MM.1S (cell line): ENCODE measurements at regions not wholly inside any gene's neighbourhood (a gene's known extent, or its start where the extent isn't known, plus 50 kb on each side); places are given as distances from the start of the nearest gene placed in this dataset.

Source experiments
- DNase-seq: peaks from one replicate; pipeline ENCODE4 v3.0.0-alpha.2; 2015
- H2AFZ ChIP-seq: fragments of 300-600 bp; sonication (generic); 2 replicates; pipeline ENCODE4 v1.6.0; 2016; ENCODE audit warnings: antibody characterized with exemption, low read length
- H3F3A ChIP-seq: fragments of 300-600 bp; sonication (generic); 2 replicates; pipeline ENCODE4 v1.6.1; 2016; ENCODE audit warnings: mild to moderate bottlenecking, antibody characterized with exemption, low read length, moderate library complexity, mixed read lengths; ENCODE audit not compliant: insufficient read depth
- H3K27ac ChIP-seq: fragments of 300-600 bp; sonication (generic); 2 replicates; pipeline ENCODE4 v1.5.1; 2016; ENCODE audit warnings: mild to moderate bottlenecking, low read length
- H3K27me3 ChIP-seq: fragments of 300-600 bp; sonication (generic); replicated peaks from 2 replicates; pipeline ENCODE4 v1.6.0; 2016; ENCODE audit warnings: low read length; ENCODE audit not compliant: insufficient read depth
- H3K36me3 ChIP-seq: fragments of 300-600 bp; sonication (generic); replicated peaks from 2 replicates; pipeline ENCODE4 v1.6.1; 2016; ENCODE audit warnings: mild to moderate bottlenecking, low read length, mixed read lengths; ENCODE audit not compliant: insufficient read depth
- H3K4me1 ChIP-seq: fragments of 300-600 bp; sonication (generic); 2 replicates; pipeline ENCODE4 v1.6.1; 2016; ENCODE audit warnings: low read length, mixed read lengths
- H3K4me2 ChIP-seq: fragments of 300-600 bp; sonication (generic); 2 replicates; pipeline ENCODE4 v1.6.0; 2016; ENCODE audit warnings: low read depth, low read length
- H3K4me3 ChIP-seq: fragments of 300-600 bp; sonication (generic); 2 replicates; pipeline ENCODE4 v1.5.1; 2016; ENCODE audit warnings: low read length, mixed read lengths
- H3K79me2 ChIP-seq: fragments of 300-600 bp; sonication (generic); 2 replicates; pipeline ENCODE4 v1.6.1; 2016; ENCODE audit warnings: mixed run types, low read length, mixed read lengths
- H3K9ac ChIP-seq: fragments of 300-600 bp; sonication (generic); 2 replicates; pipeline ENCODE4 v1.6.1; 2016; ENCODE audit warnings: low read length, mixed read lengths
- H3K9me2 ChIP-seq: fragments of 300-600 bp; sonication (generic); replicated peaks from 2 replicates; pipeline ENCODE4 v1.6.1; 2016; ENCODE audit warnings: mild to moderate bottlenecking, low read length, mixed read lengths; ENCODE audit not compliant: insufficient read depth
- H3K9me3 ChIP-seq: fragments of 300-600 bp; sonication (generic); replicated peaks from 2 replicates; pipeline ENCODE4 v1.6.1; 2016; ENCODE audit warnings: mild to moderate bottlenecking, low read length, mixed read lengths; ENCODE audit not compliant: insufficient read depth
- H4K20me1 ChIP-seq: fragments of 300-600 bp; sonication (generic); 2 replicates; pipeline ENCODE4 v1.6.1; 2016; ENCODE audit warnings: mild to moderate bottlenecking, low read length, moderate library complexity, mixed read lengths; ENCODE audit not compliant: insufficient read depth
- CTCF ChIP-seq: fragments of 300-600 bp; sonication (generic); IDR thresholded peaks from 2 replicates; pipeline ENCODE4 v1.5.1; 2016; ENCODE audit warnings: antibody characterized with exemption, low read length, mixed read lengths
- EZH2 ChIP-seq: fragments of 300-600 bp; sonication (generic); optimal IDR thresholded peaks from 2 replicates; pipeline ENCODE3; 2017; ENCODE audit warnings: low read depth, mild to moderate bottlenecking, antibody characterized with exemption, low read length, mixed read lengths
- EZH2phosphoT487 ChIP-seq: fragments of 300-600 bp; sonication (generic); IDR thresholded peaks from 2 replicates; pipeline ENCODE4 v1.6.1; 2018; ENCODE audit warnings: antibody characterized with exemption, low read length

- Histone ChIP-seq H3K4me3 (no peak overlapping the region), H2AFZ (no peak overlapping the region), H3K27me3 (no peaks in the 10 kb centered on the region), H3K9me2 (no peaks in the 10 kb centered on the region), H3K4me2 (no peak overlapping the region), H3K36me3 (no peaks in the 10 kb centered on the region), H3K9me3 (no peaks in the 10 kb centered on the region), H4K20me1 (no peaks in the 10 kb centered on the region), H3K4me1 (peaks cover 51% of the 10 kb centered on the region), H3F3A (peaks cover 42% of the 10 kb centered on the region), H3K9ac (no peak overlapping the region), H3K27ac (no peak overlapping the region), H3K79me2 (no peaks in the 10 kb centered on the region)
- DNase-seq = no peak
- TF ChIP-seq EZH2phosphoT487 (no peak), CTCF (no peak), EZH2 (no peak)
These were observed 56.2 kb upstream of the HES1 start for GRCh38 chr3:194079702-194080172.

GRCh38 chr3:194080436-194080835 is 55.5 kb upstream of the HES1 start:
- TF ChIP-seq EZH2phosphoT487 (no peak), CTCF (no peak), EZH2 (no peak)
- H3K9me3 ChIP-seq = no peaks in the 10 kb centered on the region
- DNase-seq = no peak
- H3K27ac ChIP-seq = no peak overlapping the region
- H2AFZ ChIP-seq = no peak overlapping the region
- H3K9me2 ChIP-seq = no peaks in the 10 kb centered on the region
- no peak overlapping the region for H3K9ac ChIP-seq
- peaks cover 41% of the 10 kb centered on the region for H3F3A ChIP-seq
- peaks cover 51% of the 10 kb centered on the region for H3K4me1 ChIP-seq
- H3K79me2 ChIP-seq = no peaks in the 10 kb centered on the region
- no peaks in the 10 kb centered on the region for H4K20me1 ChIP-seq
- H3K27me3 ChIP-seq = no peaks in the 10 kb centered on the region
- no peak overlapping the region for H3K4me3 ChIP-seq
- no peak overlapping the region for H3K4me2 ChIP-seq
- no peaks in the 10 kb centered on the region for H3K36me3 ChIP-seq

GRCh38 chr3:194080913-194081800 is 54.8 kb upstream of the HES1 start:
- Histone ChIP-seq H4K20me1 (no peaks in the 10 kb centered on the region), H3K9me3 (no peaks in the 10 kb centered on the region), H3K4me3 (no peak overlapping the region), H3K27me3 (no peaks in the 10 kb centered on the region), H3K36me3 (no peaks in the 10 kb centered on the region), H3K4me2 (no peak overlapping the region), H2AFZ (no peak overlapping the region), H3K4me1 (peaks cover 50% of the 10 kb centered on the region), H3K9ac (no peak overlapping the region), H3K79me2 (no peaks in the 10 kb centered on the region), H3K27ac (no peak overlapping the region), H3K9me2 (no peaks in the 10 kb centered on the region), H3F3A (peaks cover 36% of the 10 kb centered on the region)
- TF ChIP-seq EZH2 (no peak), EZH2phosphoT487 (no peak), CTCF (no peak)
- DNase-seq = no peak
